Esophagus squamous epithelium (tissue), 4 donors: ENCODE measurements at regions not wholly inside any gene's neighbourhood (a gene's known extent, or its start where the extent isn't known, plus 50 kb on each side); places are given as distances from the start of the nearest gene placed in this dataset.

Experiments
- CTCF ChIP-seq, 6 experiments: fragments of 450-650 bp in 4 of 6; fragments of 200-600 bp in 2 of 6; sonication (generic) in 2 of 6; IDR thresholded peaks; one replicate each; pipeline ENCODE4 v1.5.1; 2016 to 2019; ENCODE audit warnings: antibody characterized with exemption in 6 of 6, mild to moderate bottlenecking in 4 of 6, moderate library complexity in 4 of 6
- POLR2A ChIP-seq, 4 donors: fragments of 450-650 bp; IDR thresholded peaks; one replicate each; pipeline ENCODE4 v1.6.1; 2017; ENCODE audit warnings: antibody characterized with exemption in 4 of 4, mild to moderate bottlenecking in 4 of 4, moderate library complexity in 3 of 4

- TF ChIP-seq CTCF (IDR thresholded peaks at IDR 0.05) (no peak), POLR2A (IDR thresholded peaks at IDR 0.05) (no peak)
Measured at GRCh38 chr6:137783710-137784109, 83.3 kb upstream of the TNFAIP3 start.
